GM10266 (cell line): ENCODE measurements at regions not wholly inside any gene's neighbourhood (a gene's known extent, or its start where the extent isn't known, plus 50 kb on each side); places are given as distances from the start of the nearest gene placed in this dataset.

ENCODE experiments used
- DNase-seq: peaks from one replicate; pipeline ENCODE4 v3.0.0; 2012; ENCODE audit errors: extremely low spot score
- TF ChIP-seq, protein P1 (sequence below): IDR thresholded peaks from 2 replicates; pipeline ENCODE4 v1.5.1; 2012; ENCODE audit warnings: mild to moderate bottlenecking, low read depth; ENCODE audit not compliant: control insufficient read depth, insufficient read depth; ENCODE audit errors: missing control alignments

DNA sequence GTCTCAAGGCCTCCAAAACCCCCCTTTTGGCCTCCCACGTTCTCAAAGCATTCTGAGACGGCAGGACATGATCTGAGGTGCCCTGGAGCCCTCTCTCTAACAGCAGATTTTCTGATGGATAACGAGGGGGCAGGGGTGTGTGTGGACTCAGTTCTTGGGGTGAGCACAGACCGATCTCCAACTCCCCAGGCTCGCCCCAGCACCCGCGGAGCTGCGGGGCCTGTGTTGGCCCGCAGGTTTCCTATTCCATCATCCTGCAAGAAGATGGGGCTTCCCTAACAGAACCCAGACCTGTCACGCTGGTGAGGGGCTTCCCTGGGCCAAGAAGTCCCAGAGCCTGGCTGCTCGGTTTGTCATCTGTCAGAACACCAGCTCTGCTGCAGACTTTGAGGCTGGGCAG is 196.1 kb downstream of the ANAPC1 start:
- DNase-seq = no peak
- TF ChIP-seq, protein P1, sequence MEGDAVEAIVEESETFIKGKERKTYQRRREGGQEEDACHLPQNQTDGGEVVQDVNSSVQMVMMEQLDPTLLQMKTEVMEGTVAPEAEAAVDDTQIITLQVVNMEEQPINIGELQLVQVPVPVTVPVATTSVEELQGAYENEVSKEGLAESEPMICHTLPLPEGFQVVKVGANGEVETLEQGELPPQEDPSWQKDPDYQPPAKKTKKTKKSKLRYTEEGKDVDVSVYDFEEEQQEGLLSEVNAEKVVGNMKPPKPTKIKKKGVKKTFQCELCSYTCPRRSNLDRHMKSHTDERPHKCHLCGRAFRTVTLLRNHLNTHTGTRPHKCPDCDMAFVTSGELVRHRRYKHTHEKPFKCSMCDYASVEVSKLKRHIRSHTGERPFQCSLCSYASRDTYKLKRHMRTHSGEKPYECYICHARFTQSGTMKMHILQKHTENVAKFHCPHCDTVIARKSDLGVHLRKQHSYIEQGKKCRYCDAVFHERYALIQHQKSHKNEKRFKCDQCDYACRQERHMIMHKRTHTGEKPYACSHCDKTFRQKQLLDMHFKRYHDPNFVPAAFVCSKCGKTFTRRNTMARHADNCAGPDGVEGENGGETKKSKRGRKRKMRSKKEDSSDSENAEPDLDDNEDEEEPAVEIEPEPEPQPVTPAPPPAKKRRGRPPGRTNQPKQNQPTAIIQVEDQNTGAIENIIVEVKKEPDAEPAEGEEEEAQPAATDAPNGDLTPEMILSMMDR = no peak

DNA sequence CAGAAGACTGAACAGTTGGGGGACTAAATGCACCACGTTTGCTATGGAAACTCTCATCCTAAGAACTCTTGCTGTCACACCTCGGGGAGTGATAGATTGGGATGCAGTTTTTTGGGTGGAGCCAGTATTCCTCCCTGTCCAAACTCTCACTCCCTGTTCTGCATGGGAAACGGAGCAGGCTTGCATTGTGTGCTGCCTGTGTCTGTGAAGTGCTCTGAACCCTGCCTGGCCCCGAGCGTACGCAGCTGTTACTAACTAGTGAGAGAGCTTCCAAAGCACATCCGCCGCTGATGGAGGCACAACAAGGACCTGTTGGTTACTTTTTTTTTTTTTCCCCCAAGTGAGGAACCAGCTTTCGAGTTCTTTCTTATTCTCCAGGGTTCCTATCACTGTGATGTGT is 195.5 kb downstream of the ANAPC1 start:
- TF ChIP-seq, protein P1 = no peak
- DNase-seq = no peak

DNA sequence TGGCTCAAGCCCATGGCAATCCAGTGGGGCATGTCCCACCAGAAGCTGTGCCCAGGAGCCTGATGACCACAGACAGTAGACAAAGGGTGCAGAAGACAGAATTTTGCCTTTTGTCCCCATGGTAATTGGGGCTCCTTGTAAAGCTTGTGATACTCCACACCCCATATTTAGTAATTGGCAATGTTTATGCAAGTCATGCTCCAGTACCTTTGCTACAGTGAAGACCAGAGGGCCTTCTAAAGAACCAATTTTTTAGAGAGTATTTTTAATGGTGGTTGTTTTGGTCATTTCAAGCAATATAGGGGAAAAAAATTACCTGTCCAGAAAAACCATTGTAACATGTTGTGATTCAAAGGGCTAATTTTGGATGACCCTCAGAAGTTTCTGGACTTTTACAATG is 194.8 kb downstream of the ANAPC1 start:
- DNase-seq = no peak
- TF ChIP-seq, protein P1 = no peak

DNA sequence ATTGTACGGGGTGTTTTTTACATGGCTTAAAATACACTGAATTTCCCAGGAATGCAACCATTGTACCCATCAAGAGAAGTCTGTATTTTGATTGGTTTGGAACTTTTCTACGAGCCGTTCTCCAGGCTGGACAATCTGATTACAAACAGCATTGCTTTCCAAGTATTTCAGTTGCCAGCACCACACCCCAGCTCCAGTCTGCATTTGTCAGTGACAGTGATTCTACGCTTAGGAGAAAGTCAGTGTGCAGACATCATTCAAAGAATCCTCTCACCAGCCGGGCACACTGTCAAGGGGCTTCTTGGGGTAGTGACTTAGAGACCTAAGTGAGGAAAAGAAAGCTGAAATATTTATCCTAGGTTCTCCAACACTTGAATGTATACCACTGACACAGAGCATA is 194.1 kb downstream of the ANAPC1 start:
- TF ChIP-seq, protein P1 = no peak

DNA sequence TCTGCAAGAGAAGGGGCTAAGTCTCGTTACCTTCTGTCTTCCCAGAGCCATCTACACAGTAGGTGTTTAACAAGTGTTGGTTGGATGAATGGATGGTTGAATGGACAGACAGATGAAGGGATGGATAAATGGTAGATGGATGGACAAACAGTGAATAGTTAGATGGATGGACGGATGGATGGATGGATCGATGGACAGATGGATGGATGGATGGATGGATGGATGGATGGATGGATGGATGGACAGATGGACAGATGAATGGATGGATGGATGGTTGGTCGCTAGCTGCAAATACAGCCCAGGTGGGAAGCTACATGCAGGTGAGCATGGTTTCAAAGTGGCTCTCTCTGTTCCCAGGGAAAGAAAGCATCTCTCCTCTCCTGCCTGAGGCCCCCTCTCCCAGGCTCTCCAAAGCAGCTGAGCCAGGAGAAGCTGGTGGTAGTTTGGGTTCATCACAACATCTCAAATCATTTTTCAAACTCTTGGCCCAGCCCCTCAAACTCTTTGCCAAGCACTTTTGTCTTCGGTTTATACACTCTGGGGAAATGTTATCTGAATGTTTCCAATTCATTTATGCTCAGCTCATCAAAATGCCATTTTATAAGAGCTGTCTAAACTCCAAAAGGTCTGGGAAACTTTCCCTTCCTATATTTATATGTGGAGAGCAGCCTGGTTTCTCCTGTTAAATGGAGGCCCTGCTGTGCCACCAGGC is 192.7 kb downstream of the ANAPC1 start:
- no peak for DNase-seq
- TF ChIP-seq, protein P1 = no peak

More for the DNA sequence above, 194.1 kb downstream of the ANAPC1 start:
- DNase-seq = no peak

DNA sequence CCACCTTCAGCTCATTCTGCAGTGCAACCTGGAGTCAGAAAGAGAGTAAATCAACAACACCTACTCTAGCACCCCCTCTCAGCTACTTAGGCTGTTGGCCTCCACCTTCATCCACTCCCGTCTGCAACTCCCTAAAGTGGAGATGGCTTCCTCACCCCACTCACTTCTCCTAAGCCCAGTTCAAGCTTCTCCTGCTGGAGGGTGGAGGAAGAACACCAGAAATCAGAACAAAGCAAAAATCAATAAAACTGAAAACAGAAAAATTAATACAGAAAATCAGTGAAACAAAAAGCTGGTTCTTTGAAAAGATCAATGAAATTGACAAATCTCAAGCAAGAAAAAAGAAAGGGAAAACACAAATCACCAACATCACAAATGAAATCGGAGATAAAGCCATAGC is 191.7 kb downstream of the ANAPC1 start:
- TF ChIP-seq, protein P1 = no peak
- no peak for DNase-seq

DNA sequence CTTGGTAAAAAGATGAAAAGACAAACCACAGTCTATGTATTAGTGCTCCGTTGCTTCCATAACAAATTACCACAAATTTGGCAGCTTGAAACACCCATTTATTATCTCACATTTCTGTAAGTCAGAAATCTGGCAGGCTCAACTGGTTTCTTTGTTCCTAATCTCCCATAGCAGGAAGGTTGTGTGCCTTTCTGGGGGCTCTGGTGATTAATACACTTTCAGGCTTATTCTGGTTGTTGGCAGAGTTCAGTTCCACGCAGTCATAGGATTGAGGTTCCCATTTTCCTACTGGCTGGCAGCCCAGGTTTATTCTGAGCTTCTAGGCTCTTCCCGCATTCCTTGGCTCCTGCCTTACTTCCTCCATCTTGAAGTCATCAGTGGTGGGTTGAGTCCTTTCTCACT is 189.3 kb downstream of the ANAPC1 start:
- TF ChIP-seq, protein P1 = no peak
- DNase-seq = no peak
